ENCODE measurements at regions not wholly inside any gene's neighbourhood (a gene's known extent, or its start where the extent isn't known, plus 50 kb on each side); places are given as distances from the start of the nearest gene placed in this dataset.

GRCh38 chr5:105593011-105593760, 2030.6 kb upstream of the NUDT12 start:
- H3K9ac ChIP-seq (ENCODE audit: low read depth in 1 of 2, low read length in 2 of 2) = no peak overlapping the region
- H3K36me3 ChIP-seq (ENCODE audit: control insufficient read depth in 4 of 4, insufficient read depth in 3 of 4, low read depth in 1 of 4, low read length in 3 of 4) = no peaks in the 10 kb centered on the region
- DNase-seq (ENCODE audit: low spot score) = no peak
- WGBS = 76% methylated on average over 6 of the region's 6 CpGs
- no peak overlapping the region for H3K4me3 ChIP-seq (ENCODE audit: low read depth in 1 of 3, low read length in 3 of 3)
- no peaks in the 10 kb centered on the region for H3K27me3 ChIP-seq (ENCODE audit: control insufficient read depth in 4 of 4, insufficient read depth in 4 of 4, low read length in 3 of 4)
- H3K9me3 ChIP-seq (ENCODE audit: control insufficient read depth in 4 of 4, low read length in 3 of 4) = no peaks in the 10 kb centered on the region
- H3K4me1 ChIP-seq (ENCODE audit: control insufficient read depth in 4 of 4, insufficient read depth in 4 of 4, low read length in 3 of 4) = no peaks in the 10 kb centered on the region
- TF ChIP-seq HNF4A (conservative IDR thresholded peaks at IDR 0.05) (no peak), FOXA1 (IDR thresholded peaks at IDR 0.05) (no peak), RAD21 (IDR thresholded peaks at IDR 0.05) (no peak), NR2F2 (IDR thresholded peaks at IDR 0.05) (no peak), YY1 (IDR thresholded peaks at IDR 0.05) (no peak), REST (IDR thresholded peaks at IDR 0.05) (no peak), SP1 (IDR thresholded peaks at IDR 0.05) (no peak), FOXA2 (IDR thresholded peaks at IDR 0.05) (no peak), JUND (IDR thresholded peaks at IDR 0.05) (no peak), RXRA (IDR thresholded peaks at IDR 0.05) (no peak)
- TF ChIP-seq, protein P1, sequence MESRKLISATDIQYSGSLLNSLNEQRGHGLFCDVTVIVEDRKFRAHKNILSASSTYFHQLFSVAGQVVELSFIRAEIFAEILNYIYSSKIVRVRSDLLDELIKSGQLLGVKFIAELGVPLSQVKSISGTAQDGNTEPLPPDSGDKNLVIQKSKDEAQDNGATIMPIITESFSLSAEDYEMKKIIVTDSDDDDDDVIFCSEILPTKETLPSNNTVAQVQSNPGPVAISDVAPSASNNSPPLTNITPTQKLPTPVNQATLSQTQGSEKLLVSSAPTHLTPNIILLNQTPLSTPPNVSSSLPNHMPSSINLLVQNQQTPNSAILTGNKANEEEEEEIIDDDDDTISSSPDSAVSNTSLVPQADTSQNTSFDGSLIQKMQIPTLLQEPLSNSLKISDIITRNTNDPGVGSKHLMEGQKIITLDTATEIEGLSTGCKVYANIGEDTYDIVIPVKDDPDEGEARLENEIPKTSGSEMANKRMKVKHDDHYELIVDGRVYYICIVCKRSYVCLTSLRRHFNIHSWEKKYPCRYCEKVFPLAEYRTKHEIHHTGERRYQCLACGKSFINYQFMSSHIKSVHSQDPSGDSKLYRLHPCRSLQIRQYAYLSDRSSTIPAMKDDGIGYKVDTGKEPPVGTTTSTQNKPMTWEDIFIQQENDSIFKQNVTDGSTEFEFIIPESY (IDR thresholded peaks at IDR 0.05) = no peak
- H3K27ac ChIP-seq (ENCODE audit: low read depth in 1 of 2, low read length in 2 of 2) = no peak overlapping the region

- WGBS = 73% methylated on average over 6 of the region's 6 CpGs
- H3K27ac ChIP-seq (ENCODE audit: low read depth in 1 of 2, low read length in 2 of 2) = no peak overlapping the region
- no peaks in the 10 kb centered on the region for H3K27me3 ChIP-seq (ENCODE audit: control insufficient read depth in 4 of 4, insufficient read depth in 4 of 4, low read length in 3 of 4)
- no peak for DNase-seq (ENCODE audit: low spot score)
- no peak overlapping the region for H3K9ac ChIP-seq (ENCODE audit: low read depth in 1 of 2, low read length in 2 of 2)
- no peaks in the 10 kb centered on the region for H3K4me1 ChIP-seq (ENCODE audit: control insufficient read depth in 4 of 4, insufficient read depth in 4 of 4, low read length in 3 of 4)
- H3K36me3 ChIP-seq (ENCODE audit: control insufficient read depth in 4 of 4, insufficient read depth in 3 of 4, low read depth in 1 of 4, low read length in 3 of 4) = no peaks in the 10 kb centered on the region
- H3K4me3 ChIP-seq (ENCODE audit: low read depth in 1 of 3, low read length in 3 of 3) = no peak overlapping the region
- H3K9me3 ChIP-seq (ENCODE audit: control insufficient read depth in 4 of 4, low read length in 3 of 4) = no peaks in the 10 kb centered on the region
- no peak for TF ChIP-seq CTCF (IDR thresholded peaks at IDR 0.05; ENCODE audit: low read depth, low read length, missing input control)
- TF ChIP-seq HNF4G (IDR thresholded peaks at IDR 0.05) = no peak
- no peak for TF ChIP-seq EGR1 (IDR thresholded peaks at IDR 0.05; ENCODE audit: low read depth in 2 of 2)
- no peak for TF ChIP-seq NR2F2 (IDR thresholded peaks at IDR 0.05)
- TF ChIP-seq, protein P1 (IDR thresholded peaks at IDR 0.05) = no peak
- TF ChIP-seq, protein P2, sequence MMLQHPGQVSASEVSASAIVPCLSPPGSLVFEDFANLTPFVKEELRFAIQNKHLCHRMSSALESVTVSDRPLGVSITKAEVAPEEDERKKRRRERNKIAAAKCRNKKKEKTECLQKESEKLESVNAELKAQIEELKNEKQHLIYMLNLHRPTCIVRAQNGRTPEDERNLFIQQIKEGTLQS (IDR thresholded peaks at IDR 0.05) = no peak
- TF ChIP-seq REST (IDR thresholded peaks at IDR 0.05) = no peak
- TF ChIP-seq GABPA (IDR thresholded peaks at IDR 0.05 in 1 of 2, conservative IDR thresholded peaks at IDR 0.05 in 1 of 2) = no peak
- TF ChIP-seq, protein P3, sequence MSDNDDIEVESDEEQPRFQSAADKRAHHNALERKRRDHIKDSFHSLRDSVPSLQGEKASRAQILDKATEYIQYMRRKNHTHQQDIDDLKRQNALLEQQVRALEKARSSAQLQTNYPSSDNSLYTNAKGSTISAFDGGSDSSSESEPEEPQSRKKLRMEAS (IDR thresholded peaks at IDR 0.05) = no peak
- no peak for TF ChIP-seq SP1 (IDR thresholded peaks at IDR 0.05)
- TF ChIP-seq FOXA2 (IDR thresholded peaks at IDR 0.05) = no peak
- no peak for TF ChIP-seq YY1 (IDR thresholded peaks at IDR 0.05)
Measured at GRCh38 chr5:105587963-105588662, 2025.5 kb upstream of the NUDT12 start.

Measured in liver (tissue), 8 donors.